ENCODE measurements at regions not wholly inside any gene's neighbourhood (a gene's known extent, or its start where the extent isn't known, plus 50 kb on each side); places are given as distances from the start of the nearest gene placed in this dataset.

GRCh38 chr6:3597500-3598064, 140.7 kb upstream of the SLC22A23 start:
- no peak overlapping the region for H3K4me3 ChIP-seq (replicated peaks; ENCODE audit: low read depth, low read length)
- no peak for DNase-seq (ENCODE audit: extremely low read depth, low read depth)
- TF ChIP-seq, protein P1, sequence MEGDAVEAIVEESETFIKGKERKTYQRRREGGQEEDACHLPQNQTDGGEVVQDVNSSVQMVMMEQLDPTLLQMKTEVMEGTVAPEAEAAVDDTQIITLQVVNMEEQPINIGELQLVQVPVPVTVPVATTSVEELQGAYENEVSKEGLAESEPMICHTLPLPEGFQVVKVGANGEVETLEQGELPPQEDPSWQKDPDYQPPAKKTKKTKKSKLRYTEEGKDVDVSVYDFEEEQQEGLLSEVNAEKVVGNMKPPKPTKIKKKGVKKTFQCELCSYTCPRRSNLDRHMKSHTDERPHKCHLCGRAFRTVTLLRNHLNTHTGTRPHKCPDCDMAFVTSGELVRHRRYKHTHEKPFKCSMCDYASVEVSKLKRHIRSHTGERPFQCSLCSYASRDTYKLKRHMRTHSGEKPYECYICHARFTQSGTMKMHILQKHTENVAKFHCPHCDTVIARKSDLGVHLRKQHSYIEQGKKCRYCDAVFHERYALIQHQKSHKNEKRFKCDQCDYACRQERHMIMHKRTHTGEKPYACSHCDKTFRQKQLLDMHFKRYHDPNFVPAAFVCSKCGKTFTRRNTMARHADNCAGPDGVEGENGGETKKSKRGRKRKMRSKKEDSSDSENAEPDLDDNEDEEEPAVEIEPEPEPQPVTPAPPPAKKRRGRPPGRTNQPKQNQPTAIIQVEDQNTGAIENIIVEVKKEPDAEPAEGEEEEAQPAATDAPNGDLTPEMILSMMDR (IDR thresholded peaks at IDR 0.05; ENCODE audit: low read depth, low read length, missing control alignments): no peak

- no peak for DNase-seq (ENCODE audit: extremely low read depth, low read depth)
- H3K4me3 ChIP-seq (replicated peaks; ENCODE audit: low read depth, low read length): no peak overlapping the region
- TF ChIP-seq, protein P1 (IDR thresholded peaks at IDR 0.05; ENCODE audit: low read depth, low read length, missing control alignments): no peak
Observed at GRCh38 chr6:3596766-3597165, 139.9 kb upstream of the SLC22A23 start.

GRCh38 chr6:3594201-3594600, 137.4 kb upstream of the SLC22A23 start:
- TF ChIP-seq, protein P1 (IDR thresholded peaks at IDR 0.05; ENCODE audit: low read depth, low read length, missing control alignments): no peak
- DNase-seq (ENCODE audit: extremely low read depth, low read depth): no peak
- no peak overlapping the region for H3K4me3 ChIP-seq (replicated peaks; ENCODE audit: low read depth, low read length)

- no peak overlapping the region for H3K4me3 ChIP-seq (replicated peaks; ENCODE audit: low read depth, low read length)
- TF ChIP-seq, protein P1 (IDR thresholded peaks at IDR 0.05; ENCODE audit: low read depth, low read length, missing control alignments): no peak
- DNase-seq (ENCODE audit: extremely low read depth, low read depth): no peak
Observed at GRCh38 chr6:3593161-3593560, 136.3 kb upstream of the SLC22A23 start.

DNA sequence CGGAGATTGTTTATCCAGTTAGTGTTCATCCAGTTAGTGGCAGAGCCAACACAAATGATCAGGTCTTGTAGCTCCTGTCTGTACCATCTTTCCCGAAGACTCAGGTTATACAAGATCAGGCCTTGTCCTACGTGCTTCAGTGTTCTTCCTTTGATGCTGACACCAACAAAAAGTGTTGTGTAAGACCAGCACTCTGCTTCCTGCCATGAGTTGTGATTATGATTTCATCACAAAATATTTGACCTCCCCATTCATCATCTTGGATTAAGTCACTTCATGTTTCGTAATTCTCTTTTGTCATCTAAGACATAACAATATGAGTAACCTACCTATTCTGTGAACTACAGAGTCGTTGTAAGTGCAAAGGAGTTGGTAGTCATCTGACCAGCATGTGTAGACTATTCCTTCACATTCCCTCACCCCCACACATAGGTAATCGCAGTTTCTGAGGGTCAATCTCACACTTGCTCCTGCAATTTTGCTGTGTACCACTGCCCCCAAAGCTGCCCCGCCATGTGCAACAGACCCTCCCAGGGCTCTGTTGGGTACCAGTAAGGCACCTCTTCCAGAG, 135.6 kb upstream of the SLC22A23 start:
- peak; percentile 44 for DNase-seq (ENCODE audit: extremely low read depth, low read depth)
- no peak overlapping the region for H3K4me3 ChIP-seq (replicated peaks; ENCODE audit: low read depth, low read length)
- TF ChIP-seq, protein P1 (IDR thresholded peaks at IDR 0.05; ENCODE audit: low read depth, low read length, missing control alignments): no peak

DNA sequence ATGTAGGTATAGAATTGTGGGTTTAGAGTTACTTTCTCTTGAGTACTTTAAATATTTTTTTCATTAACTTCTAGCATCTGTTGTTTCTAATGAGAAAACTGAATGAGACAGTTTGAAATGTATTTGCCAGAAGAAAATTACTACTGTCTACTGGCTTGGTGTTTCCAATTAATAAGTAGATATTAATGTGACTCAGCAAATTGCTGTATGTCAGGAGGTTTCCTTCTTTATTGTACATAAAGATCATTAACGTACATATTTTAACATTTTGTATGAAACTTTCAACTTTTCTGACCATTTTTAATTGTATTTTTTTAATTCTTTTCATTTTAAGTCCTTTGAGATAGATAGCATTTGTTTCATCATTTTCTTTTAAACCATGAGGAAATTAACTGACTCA, 135.1 kb upstream of the SLC22A23 start:
- TF ChIP-seq, protein P1 (IDR thresholded peaks at IDR 0.05; ENCODE audit: low read depth, low read length, missing control alignments): no peak
- no peak overlapping the region for H3K4me3 ChIP-seq (replicated peaks; ENCODE audit: low read depth, low read length)
- DNase-seq (ENCODE audit: extremely low read depth, low read depth): no peak

DNA sequence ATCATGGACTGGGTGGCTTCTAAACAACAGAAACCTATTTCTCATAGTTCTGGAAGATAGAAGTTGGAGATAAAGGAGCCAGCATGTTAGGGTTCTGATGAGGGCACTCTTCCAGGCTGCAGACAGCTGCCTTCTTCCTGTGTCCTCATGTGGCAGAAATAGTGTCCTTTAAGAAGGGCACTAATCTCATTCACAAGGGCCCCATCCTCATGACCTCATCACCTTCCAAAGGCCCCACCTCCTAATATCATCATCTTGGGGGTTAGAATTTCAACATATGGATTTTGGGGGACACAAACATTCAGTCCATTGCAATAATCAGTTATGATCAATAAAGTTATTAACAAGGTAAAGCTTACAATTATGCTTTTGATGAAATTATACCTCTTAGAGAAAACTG, 130.8 kb upstream of the SLC22A23 start:
- no peak overlapping the region for H3K4me3 ChIP-seq (replicated peaks; ENCODE audit: low read depth, low read length)
- TF ChIP-seq, protein P1 (IDR thresholded peaks at IDR 0.05; ENCODE audit: low read depth, low read length, missing control alignments): no peak
- DNase-seq (ENCODE audit: extremely low read depth, low read depth): no peak
